ENCODE measurements at regions not wholly inside any gene's neighbourhood (a gene's known extent, or its start where the extent isn't known, plus 50 kb on each side); places are given as distances from the start of the nearest gene placed in this dataset.

- TF ChIP-seq CTCF (conservative IDR thresholded peaks at IDR 0.05) (no peak), EZH2 (IDR thresholded peaks at IDR 0.05; ENCODE audit: low read depth) (no peak)
Observed at GRCh38 chr7:80302636-80303035, 168.0 kb downstream of the GNAI1 start.

All from PC-9 (cell line).